CD4-positive, alpha-beta T cell treated with Interleukin-1 beta for 1 hour (primary cell): ENCODE measurements at regions not wholly inside any gene's neighbourhood (a gene's known extent, or its start where the extent isn't known, plus 50 kb on each side); places are given as distances from the start of the nearest gene placed in this dataset.

Experiments used
- DNase-seq, 2 donors: peaks; one replicate each; pipeline ENCODE4 v3.0.0-alpha.2; 2020 to 2022

DNA sequence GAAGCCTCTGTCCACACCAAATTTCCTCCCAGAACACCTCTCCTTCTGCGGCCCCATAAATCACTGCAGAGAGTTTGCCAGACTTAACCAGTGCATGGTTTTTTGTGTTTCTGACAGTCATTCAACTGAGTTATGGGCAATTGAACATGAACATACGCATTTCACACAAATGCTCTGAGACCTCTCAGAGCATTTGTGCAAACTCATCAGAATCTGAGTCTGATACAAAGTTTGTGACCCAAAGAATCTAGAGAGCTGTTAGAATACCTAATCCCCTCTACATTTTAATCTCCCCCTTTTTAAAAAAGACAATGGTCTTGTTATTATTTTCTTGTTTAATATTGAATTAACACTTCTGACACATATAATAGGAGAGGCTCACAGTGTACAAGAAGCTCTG is 416.9 kb upstream of the SMARCA2 start:
- no peak for DNase-seq

GRCh38 chr9:1599961-1600360 is 415.2 kb upstream of the SMARCA2 start:
- no peak for DNase-seq

DNA sequence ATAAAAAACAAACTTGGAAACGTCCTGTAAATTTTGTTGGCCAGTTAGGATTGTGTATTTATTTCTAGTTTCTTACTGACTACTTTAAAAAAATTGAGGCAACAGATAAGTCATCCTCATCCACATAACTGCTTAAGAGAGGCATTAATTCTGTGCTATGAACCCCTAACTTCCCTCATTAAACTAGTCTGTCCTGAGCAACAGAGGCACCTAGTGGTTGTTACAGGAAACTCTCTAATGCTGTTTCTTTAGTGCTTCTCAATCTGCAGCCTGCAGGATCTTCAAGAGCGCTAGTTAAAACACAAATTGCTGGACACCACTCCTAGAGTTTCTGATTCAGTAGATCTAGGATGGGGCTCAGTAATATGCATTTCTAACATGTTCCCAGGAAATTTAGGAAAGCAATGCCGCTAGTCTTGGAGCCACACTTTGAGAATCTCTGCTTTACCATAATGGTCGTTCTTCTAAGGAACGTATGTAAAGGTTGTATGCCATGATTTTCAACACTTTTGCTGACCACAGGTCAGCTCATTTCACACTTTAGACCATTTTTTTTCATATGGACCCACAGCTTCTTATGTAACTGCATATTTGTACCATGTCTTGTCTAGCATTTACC is 410.1 kb upstream of the SMARCA2 start:
- DNase-seq, result no peak

DNA sequence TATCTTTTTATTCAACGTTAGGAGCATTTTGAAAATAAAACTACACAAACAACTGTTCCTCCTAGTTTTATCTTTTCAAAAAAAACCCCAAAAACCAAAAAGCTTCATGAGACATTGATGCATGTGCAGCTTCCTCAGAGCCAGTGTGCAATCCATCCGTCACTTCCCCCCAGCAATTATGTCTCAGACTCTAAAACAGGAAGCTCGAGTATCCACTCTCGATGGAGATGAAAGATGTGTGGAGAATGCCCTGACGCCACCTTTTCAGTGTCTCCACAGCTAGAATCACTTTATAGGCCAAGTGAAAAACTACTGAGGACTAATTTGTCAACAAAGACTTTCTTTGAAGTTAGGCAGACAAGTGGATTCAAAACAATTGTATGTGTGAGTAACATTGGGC is 408.9 kb upstream of the SMARCA2 start:
- no peak for DNase-seq

GRCh38 chr9:1612886-1613285 is 402.3 kb upstream of the SMARCA2 start:
- no peak for DNase-seq

DNA sequence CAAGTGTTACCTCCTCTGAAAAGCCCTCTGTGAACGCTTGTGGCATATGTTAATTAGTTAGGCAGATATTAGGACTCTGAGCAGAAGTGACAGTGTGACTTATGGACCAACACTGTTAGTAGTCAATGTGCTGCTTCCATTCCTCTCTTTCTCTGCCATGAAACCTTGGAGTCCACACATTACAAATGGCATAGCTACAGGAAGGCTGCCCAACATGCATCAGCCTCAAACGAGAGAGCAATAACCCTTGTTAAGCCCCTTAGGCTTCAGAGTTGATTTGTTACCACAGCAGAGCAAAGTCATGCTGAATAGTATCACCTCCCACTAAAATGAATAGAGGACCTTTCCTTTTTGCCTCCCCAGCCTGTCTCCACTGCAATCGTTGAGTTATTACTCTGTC is 397.7 kb upstream of the SMARCA2 start:
- DNase-seq, result no peak

GRCh38 chr9:1619915-1620710 is 395.0 kb upstream of the SMARCA2 start:
- no peak for DNase-seq

DNA sequence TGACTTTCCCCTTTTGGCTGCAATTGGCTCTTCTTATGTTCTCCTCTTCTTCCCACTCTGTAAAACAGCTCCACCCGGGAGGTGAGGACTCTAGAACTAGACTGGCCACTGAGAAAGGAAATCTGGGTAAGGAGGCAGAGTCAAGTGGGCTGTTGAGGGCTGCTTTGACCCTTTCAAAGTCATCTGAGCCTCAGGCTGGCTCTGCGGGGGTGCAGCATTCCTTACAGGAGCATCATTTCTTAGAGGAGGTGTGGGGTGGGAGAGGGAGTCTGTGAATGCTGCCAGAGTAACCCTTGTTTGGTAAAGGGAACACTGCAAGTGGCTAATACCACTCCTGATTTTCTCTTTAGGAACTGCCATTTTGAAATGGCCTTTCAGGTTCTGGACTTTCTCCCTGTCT is 377.7 kb upstream of the SMARCA2 start:
- no peak for DNase-seq

DNA sequence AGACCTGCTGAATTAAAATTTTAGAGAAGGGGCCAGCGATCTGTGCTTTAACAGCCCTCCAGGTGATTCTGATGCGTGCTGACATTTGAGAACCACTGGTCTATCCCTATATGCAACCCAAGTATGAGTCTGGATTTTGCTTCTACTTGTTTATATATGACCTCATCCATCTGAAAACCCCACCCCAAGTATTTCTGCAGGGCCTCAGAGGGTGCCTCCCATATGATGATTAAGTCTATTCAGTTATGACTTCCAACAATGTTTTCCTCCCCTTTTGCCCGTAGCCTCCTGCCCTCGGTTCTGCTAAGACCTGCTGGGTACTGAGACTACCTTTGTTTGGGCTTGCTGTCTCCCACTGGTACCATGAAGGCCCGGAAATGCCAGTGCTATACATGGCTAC is 376.0 kb upstream of the SMARCA2 start:
- no peak for DNase-seq

GRCh38 chr9:1647776-1648175 is 367.4 kb upstream of the SMARCA2 start:
- DNase-seq, result no peak

DNA sequence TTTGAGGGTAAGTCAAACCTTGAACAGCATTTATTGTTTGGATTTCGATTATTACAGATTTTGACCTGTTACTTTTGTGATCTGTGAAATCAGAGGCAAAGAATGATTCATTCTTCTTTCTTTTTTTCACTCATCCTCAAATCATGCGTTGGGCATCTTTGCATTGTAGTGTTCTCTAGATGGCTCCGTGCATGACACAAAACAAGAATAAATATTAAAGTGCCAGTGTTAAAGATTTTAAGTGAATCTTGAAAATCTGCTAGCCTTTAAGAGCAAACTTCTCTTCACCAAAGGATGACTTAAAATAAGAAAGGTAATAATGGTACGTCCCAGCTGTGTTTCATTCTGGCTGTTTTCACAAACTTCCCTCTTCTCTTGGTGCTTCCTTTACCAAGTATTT is 361.9 kb upstream of the SMARCA2 start:
- DNase-seq, result no peak

DNA sequence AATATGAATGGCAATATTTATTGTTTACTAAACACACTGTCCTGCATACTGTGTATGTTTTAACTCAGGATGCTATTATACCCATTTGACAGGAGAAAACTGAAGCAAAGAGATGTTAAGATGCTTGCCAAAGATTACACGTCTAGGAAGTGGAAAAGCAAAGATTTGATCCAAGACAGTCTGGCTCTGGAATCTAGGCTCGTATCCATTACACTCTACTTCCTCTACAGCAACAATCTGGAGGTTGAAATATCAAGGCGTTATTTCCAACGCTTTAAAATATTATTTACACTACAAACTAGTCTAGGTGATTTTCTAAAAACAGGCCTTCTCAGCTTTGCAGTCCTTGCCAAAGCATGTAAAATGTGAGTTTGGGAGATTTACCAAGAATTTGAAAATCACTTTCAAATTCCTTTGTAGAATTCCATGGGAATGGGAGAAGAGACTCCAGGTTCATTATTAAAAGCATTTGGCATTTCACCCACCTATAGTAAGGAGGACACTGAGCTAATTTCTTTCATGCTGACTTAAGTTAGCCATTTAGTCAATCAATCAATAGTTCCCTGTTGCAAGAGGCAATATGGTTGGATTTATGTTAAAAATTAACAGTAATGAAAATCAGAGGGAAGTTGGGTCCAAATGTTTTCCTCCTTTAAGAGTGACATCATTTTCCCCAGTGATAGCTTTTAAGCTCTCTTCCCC is 356.3 kb upstream of the SMARCA2 start:
- no peak for DNase-seq

DNA sequence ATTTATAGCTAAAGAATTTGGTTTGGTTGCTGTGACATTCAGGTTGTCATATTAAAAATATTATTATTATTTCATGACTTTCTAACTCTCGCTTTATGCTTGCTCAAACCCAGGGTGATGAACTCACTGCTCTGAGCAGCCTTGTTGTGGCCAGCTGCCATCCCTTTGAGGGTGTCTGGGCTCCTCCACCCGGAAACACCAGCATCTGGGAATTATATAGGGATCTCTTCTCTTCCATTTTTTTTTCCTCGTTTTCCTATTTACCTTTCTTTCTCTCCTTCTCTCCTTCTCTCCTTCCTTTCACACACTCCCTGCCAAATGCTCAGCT is 355.8 kb upstream of the SMARCA2 start:
- no peak for DNase-seq

GRCh38 chr9:1668441-1668840 is 346.7 kb upstream of the SMARCA2 start:
- DNase-seq, result no peak

DNA sequence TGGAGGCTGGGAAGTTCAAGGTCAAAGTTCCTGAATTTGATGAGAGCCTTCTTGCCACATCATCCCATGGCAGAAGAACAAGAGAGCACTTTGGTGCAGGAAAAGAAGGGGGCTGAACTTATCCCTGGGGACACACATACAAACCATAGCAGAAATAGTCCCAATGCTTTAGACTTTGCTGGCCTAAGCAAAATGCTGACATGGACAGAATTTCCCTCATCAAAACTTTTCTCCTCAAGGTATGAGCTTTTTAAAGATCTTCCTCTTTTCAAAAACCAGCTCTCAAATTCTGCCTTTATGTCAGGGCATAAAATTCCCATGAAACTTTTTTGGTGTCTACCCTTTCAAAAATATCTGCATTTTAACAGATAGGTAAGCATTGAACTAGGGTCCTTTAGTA is 341.8 kb upstream of the SMARCA2 start:
- no peak for DNase-seq

- DNase-seq, result no peak
Measured at GRCh38 chr9:1676771-1677170, 338.4 kb upstream of the SMARCA2 start.

DNA sequence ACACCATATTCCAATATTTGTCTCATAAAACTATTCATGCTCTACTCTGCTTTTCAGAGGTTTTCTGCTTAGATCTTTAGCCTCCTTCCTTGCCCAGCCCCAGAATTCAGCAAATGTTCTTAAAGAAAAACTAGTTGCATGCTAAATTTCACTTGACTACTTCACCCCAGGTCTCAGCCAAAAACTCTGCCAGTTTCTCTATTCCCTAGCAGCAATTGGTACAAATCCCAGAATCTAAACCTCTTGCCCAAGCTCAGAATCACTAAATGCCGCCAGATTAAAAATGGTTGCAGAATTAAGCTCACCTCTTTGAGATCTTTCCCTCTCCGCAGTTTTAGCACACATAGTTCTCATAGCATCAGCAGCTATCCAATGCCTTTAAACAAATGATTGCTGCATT is 331.2 kb upstream of the SMARCA2 start:
- DNase-seq, result no peak

- no peak for DNase-seq
Measured at GRCh38 chr9:1698991-1699390, 316.2 kb upstream of the SMARCA2 start.

DNA sequence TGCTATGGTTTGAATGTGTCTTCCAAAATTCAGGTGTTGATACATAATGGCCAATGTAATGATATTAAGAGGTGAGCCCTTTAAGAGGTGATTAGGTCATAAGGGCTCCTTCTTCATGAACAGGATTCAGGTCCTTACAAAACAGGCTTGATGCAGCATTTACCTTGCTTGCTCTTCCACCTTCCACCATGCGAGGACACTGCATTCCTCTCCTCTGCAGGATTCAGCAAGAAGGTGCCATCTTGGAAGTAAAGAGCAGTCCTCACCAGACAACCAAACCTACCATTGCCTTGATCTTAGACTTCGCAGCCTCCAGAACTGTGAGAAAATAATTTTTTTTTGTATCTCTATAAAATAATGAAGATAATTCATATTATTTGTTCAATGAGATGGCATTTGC is 314.0 kb upstream of the SMARCA2 start:
- no peak for DNase-seq

GRCh38 chr9:1702701-1703100 is 312.4 kb upstream of the SMARCA2 start:
- no peak for DNase-seq

DNA sequence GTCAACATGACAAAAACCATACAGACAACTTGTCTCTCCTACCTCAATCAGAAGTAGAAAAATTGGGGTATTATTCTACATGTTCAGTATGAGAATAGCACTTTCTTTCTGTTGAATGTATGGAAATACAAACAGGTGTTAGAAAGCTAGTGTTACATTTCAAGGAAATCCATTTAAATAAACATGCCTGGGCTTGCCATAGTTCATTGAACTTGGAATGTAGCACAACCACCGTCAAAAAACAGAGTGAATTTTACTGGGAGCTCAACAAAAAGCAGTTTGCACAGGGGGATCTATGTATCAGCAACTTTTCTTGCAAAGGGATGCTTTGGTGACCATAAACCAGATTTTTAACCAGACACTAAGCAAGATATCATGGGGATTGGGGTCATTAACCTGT is 307.9 kb upstream of the SMARCA2 start:
- no peak for DNase-seq

DNA sequence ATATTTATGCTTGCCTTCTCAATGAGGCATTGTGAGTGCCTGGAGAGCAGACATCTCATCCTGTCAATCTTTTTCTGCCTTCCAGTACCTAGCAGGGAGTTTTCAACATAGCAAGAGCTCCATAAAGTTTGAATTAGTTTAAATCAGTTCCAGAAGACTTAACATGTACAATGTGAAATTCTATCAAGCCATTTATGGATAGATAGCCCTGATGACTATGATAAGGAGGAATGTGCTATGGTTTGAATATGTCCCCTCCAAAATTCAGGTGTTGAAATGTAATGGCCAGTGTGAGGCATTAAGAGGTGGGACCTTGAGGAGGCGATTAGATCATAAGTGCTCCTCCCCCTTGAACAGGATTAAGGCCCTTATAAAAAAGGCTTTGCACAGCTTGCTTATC is 306.9 kb upstream of the SMARCA2 start:
- no peak for DNase-seq

GRCh38 chr9:1709347-1709746 is 305.8 kb upstream of the SMARCA2 start:
- DNase-seq, result peak in 1 of 2 donors; percentile 16

- DNase-seq, result no peak
Measured at GRCh38 chr9:1712861-1713450, 302.2 kb upstream of the SMARCA2 start.
